Spleen (tissue), 7 donors: ENCODE measurements at regions not wholly inside any gene's neighbourhood (a gene's known extent, or its start where the extent isn't known, plus 50 kb on each side); places are given as distances from the start of the nearest gene placed in this dataset.

Source experiments
- CTCF ChIP-seq, 11 experiments: fragments of 200-600 bp in 7 of 11; fragments of 450-650 bp in 4 of 11; sonication (generic) in 4 of 11; IDR thresholded peaks in 8 of 11; conservative IDR thresholded peaks in 3 of 11; 1 replicate in 7 of 11; 2 replicates in 4 of 11; pipeline versions ENCODE4 v1.4.0 to v1.8.0; 2016 to 2021; ENCODE audit warnings: antibody characterized with exemption in 11 of 11, inconsistent platforms in 4 of 11, mild to moderate bottlenecking in 1 of 11
- POLR2AphosphoS5 ChIP-seq, 3 donors: sonication (generic); formaldehyde crosslinking; IDR thresholded peaks; one replicate each; pipeline ENCODE4 v1.5.1; 2017; ENCODE audit warnings: antibody characterized with exemption in 3 of 3
- donor health status: DM: no; HTN: no; CAD: no; lungs with moderate emphysema.
- donor health status: DM: no; HTN: no; CAD: no.
- donor health status: DM: no; HTN: no; CAD: no.

GRCh38 chr7:110139056-110139455 is 951.9 kb upstream of the LRRN3 start:
- TF ChIP-seq CTCF (IDR thresholded peaks at IDR 0.05 in 8 of 11, conservative IDR thresholded peaks at IDR 0.05 in 3 of 11) (no peak), POLR2AphosphoS5 (IDR thresholded peaks at IDR 0.05) (no peak)
